ENCODE measurements at regions not wholly inside any gene's neighbourhood (a gene's known extent, or its start where the extent isn't known, plus 50 kb on each side); places are given as distances from the start of the nearest gene placed in this dataset.
"Not testable (repeated sequence)": the region's sequence is repeated elsewhere in the genome, so short reads cannot be mapped to it uniquely, and the experiment has no call there.

- intact Hi-C loops (cut with micrococcal nuclease; ENCODE audit: unreplicated experiment) = no loop called here
- Mint-ChIP-seq H3K27me3 (ENCODE audit: insufficient read depth, unreplicated experiment) (no peaks in the 10 kb centered on the region), H3K4me3 (ENCODE audit: unreplicated experiment) (no peak overlapping the region), H3K4me1 (ENCODE audit: low read depth, unreplicated experiment) (no peaks in the 10 kb centered on the region), H3K36me3 (ENCODE audit: insufficient read depth, unreplicated experiment) (no peaks in the 10 kb centered on the region), H3K9me3 (ENCODE audit: unreplicated experiment) (peaks cover 18% of the 10 kb centered on the region), H3K27ac (ENCODE audit: unreplicated experiment) (no peak overlapping the region)
- no TSS peak for BruUV-seq (replicated peaks)
- no peak for TF ChIP-seq CTCF (IDR thresholded peaks at IDR 0.05; ENCODE audit: insufficient read depth in 1 of 2, low read depth in 1 of 2, low read length in 1 of 2, severe bottlenecking in 1 of 2, unreplicated experiment in 1 of 2)
- CTCF ChIA-PET = no interaction called here
- Histone ChIP-seq H3K36me3 (ENCODE audit: control insufficient read depth, insufficient read depth, low read length) (no peaks in the 10 kb centered on the region), H3K27me3 (replicated peaks; ENCODE audit: control insufficient read depth, insufficient read depth, low read length) (no peaks in the 10 kb centered on the region), H3K4me3 (ENCODE audit: low read depth, low read length) (no peak overlapping the region), H3K9me3 (no peaks in the 10 kb centered on the region), H3K4me1 (no peaks in the 10 kb centered on the region)
- POLR2A ChIA-PET = no interaction called here
- DNase-seq = no peak
These were observed 216.1 kb downstream of the MAGEE1 start for GRCh38 chrX:76643590-76643989.

GRCh38 chrX:76651369-76651768, 223.9 kb downstream of the MAGEE1 start:
- POLR2A ChIA-PET; BruUV-seq (replicated peaks): not testable (repeated sequence)

GRCh38 chrX:76657499-76657898, 230.0 kb downstream of the MAGEE1 start:
- H3K27ac Mint-ChIP-seq (ENCODE audit: unreplicated experiment) = no peak overlapping the region
- ChIA-PET POLR2A (no interaction called here), CTCF (no interaction called here)
- no peaks in the 10 kb centered on the region for H3K9me3 ChIP-seq
- H3K4me1 ChIP-seq = no peaks in the 10 kb centered on the region
- intact Hi-C loops (cut with micrococcal nuclease; ENCODE audit: unreplicated experiment) = no loop called here
- H3K4me3 ChIP-seq (ENCODE audit: low read depth, low read length) = no peak overlapping the region
- H3K36me3 ChIP-seq (ENCODE audit: control insufficient read depth, insufficient read depth, low read length) = no peaks in the 10 kb centered on the region
- no peaks in the 10 kb centered on the region for H3K27me3 ChIP-seq (replicated peaks; ENCODE audit: control insufficient read depth, insufficient read depth, low read length)
- no peak overlapping the region for H3K4me3 Mint-ChIP-seq (ENCODE audit: unreplicated experiment)
- H3K4me1 Mint-ChIP-seq (ENCODE audit: low read depth, unreplicated experiment) = no peaks in the 10 kb centered on the region
- no TSS peak for BruUV-seq (replicated peaks)
- no peaks in the 10 kb centered on the region for H3K36me3 Mint-ChIP-seq (ENCODE audit: insufficient read depth, unreplicated experiment)
- H3K27me3 Mint-ChIP-seq (ENCODE audit: insufficient read depth, unreplicated experiment) = no peaks in the 10 kb centered on the region
- TF ChIP-seq CTCF (IDR thresholded peaks at IDR 0.05; ENCODE audit: insufficient read depth in 1 of 2, low read depth in 1 of 2, low read length in 1 of 2, severe bottlenecking in 1 of 2, unreplicated experiment in 1 of 2) = no peak
- no peak for DNase-seq
- H3K9me3 Mint-ChIP-seq (ENCODE audit: unreplicated experiment) = no peaks in the 10 kb centered on the region

More at GRCh38 chrX:76651369-76651768, 223.9 kb downstream of the MAGEE1 start:
- H3K4me1 Mint-ChIP-seq (ENCODE audit: low read depth, unreplicated experiment); H3K27me3 Mint-ChIP-seq (ENCODE audit: insufficient read depth, unreplicated experiment); H3K9me3 ChIP-seq; H3K4me3 Mint-ChIP-seq (ENCODE audit: unreplicated experiment); H3K4me1 ChIP-seq; H3K27me3 ChIP-seq (replicated peaks; ENCODE audit: control insufficient read depth, insufficient read depth, low read length); H3K36me3 ChIP-seq (ENCODE audit: control insufficient read depth, insufficient read depth, low read length); H3K27ac Mint-ChIP-seq (ENCODE audit: unreplicated experiment); intact Hi-C loops (cut with micrococcal nuclease; ENCODE audit: unreplicated experiment); H3K36me3 Mint-ChIP-seq (ENCODE audit: insufficient read depth, unreplicated experiment); DNase-seq; H3K4me3 ChIP-seq (ENCODE audit: low read depth, low read length); CTCF ChIA-PET: not testable (repeated sequence)
- H3K9me3 Mint-ChIP-seq (ENCODE audit: unreplicated experiment) = peaks cover 10% of the 10 kb centered on the region

All from Caco-2 (cell line).